Right ventricle myocardium superior (tissue), 1 donor: ENCODE measurements at regions not wholly inside any gene's neighbourhood (a gene's known extent, or its start where the extent isn't known, plus 50 kb on each side); places are given as distances from the start of the nearest gene placed in this dataset.

Experiments
- ATAC-seq: fragments of 200-7000 bp; cut with Tn5 transposase; one replicate; pipeline ENCODE4 v1.9.1; 2020; ENCODE audit warnings: mild to moderate bottlenecking; ENCODE audit not compliant: poor library complexity
- DNase-seq: peaks from one replicate; pipeline ENCODE4 v3.0.0-alpha.2; 2020
- intact Hi-C: fragments of 100-400 bp; cut with DNase I; formaldehyde crosslinking; loops from one replicate; pipeline ENCODE4 v1.11.2; 2022
- donor health status: DM: no; HTN: yes; CAD: no; lungs with severe emphysema.

DNA sequence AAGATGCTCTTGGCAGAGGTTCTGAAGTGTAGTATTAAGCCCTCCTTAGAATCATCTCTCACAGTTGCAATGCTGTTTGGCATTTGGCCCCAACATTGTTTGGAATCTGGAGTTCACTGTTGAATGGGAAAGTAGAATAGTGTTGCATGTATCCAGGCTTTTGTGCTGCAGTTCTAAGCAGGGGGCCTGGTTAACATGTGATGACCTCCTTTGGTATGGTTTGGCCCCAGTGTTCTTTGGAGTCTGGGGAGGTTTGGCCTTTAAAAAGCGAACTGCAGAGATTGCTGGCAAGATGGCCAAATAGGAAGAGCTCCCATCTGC is 61.8 kb upstream of the PLD5 start:
- intact Hi-C loops, result no loop called here
- ATAC-seq (no peak), DNase-seq (no peak)

DNA sequence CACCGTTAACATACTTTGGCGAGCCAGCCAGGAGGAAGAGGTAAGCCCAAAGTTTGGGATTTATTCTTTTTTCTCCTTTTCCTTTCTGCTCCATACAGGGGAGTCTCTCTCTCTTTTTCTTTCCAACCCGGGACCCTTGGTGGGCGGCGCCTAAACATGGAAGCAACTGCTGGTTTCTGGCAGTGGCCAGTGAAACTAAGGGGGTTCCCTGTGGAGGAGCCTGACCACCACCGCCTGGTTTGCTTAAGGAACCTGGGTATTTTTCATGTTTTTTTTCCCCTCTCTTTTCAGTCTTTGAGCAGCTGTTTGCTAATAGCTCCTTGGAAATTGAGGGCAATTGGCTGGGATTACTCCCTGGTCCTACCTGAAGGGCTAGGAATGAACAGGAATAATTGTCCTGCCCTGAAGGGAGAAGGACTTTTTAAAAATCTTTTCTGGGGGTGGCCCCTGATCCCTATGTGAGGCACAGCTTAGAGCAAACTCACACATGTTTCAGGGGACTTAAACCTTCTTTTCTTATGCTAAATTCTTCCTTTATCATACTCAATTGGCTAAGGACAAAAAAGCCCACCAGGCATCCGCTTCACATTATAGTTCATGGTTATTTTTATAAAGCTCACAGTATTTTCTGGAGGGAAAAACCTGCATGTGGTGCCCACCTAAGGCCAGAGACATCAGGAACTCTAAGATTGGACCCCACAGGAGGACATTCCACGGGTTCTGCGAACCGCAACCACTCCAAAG is 61.3 kb upstream of the PLD5 start:
- ATAC-seq (no peak), DNase-seq (no peak)
- intact Hi-C loops, result no loop called here

DNA sequence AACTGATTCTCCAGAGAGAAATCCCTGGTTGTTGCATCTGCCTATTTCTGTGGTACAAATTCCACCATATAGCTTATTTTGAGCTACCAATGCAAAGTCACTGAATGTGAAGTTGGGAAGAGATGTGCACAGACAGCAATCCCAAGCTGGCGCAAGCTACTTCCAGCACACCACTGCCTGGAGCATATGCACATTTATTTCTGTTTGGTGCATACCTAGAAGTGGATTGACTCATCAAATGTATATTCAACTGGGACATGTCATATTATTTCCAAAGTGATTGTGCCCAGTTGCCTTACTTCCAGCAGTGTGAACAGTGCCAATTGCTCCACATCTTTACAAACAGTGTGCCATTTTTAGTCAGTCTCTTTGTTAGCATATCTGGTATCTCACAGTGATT is 58.2 kb upstream of the PLD5 start:
- ATAC-seq (no peak), DNase-seq (no peak)
- intact Hi-C loops, result no loop called here

DNA sequence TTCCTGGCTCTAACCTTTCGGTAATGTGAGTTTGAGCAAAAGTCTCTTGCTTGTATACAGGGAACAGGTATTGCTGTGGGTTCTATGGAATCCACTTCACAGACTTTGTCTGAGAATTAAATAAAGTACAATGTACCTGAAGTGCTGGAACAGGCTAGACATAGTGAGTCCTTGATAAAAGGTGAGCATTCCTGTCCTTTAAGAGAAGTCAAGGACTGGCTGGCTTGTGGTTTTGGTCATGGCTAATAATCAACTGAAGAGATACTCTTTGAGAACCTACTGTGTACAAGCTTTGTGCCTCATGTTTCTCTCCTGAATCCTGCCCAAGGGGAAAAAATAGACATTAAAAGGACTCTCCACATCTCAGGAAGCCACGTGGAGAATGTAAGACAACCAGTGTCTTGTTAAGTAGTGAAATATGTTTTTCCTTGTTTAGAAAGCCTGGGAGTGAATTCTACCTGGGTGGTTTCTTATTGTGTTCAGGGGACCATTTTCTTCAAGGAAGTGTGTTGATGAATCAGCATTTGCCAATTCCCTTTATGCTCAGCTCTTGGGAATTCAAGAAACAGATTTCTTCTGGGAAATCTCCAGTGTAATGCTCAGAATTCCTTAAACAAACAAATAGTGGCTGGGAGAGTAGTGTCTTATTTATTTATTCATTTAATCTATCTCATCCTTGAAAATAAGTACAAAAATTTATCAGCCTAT is 55.2 kb upstream of the PLD5 start:
- intact Hi-C loops, result no loop called here
- DNase-seq, result no peak
- ATAC-seq, result no peak
